HG03442 (cell line): ENCODE measurements at regions not wholly inside any gene's neighbourhood (a gene's known extent, or its start where the extent isn't known, plus 50 kb on each side); places are given as distances from the start of the nearest gene placed in this dataset.
"Not testable (repeated sequence)": the region's sequence is repeated elsewhere in the genome, so short reads cannot be mapped to it uniquely, and the experiment has no call there.

ENCODE experiments used
- ATAC-seq: cut with Tn5 transposase; IDR thresholded peaks from one replicate; pipeline ENCODE4 v1.9.1; 2021; ENCODE audit warnings: mild to moderate bottlenecking, moderate library complexity; ENCODE audit not compliant: unreplicated experiment

DNA sequence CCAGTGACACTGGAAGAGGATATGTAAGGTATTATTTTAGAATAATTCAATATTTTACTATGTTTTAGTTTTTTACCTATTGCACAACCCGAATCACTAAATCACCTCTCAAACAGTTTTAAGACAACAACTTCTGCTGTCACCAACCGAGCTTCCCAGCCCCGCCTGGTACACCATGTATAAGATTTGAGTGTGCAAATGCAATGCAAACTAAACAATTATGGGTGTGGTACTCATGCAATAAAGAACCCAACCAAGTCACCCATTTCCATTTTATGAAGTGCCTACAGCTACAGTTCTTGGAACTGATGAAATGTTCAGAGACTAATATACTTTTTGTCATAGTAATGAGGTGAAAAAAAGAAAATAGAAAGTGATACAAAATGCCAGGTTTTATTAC is 256.2 kb downstream of the TAFA4 start:
- no peak for ATAC-seq

DNA sequence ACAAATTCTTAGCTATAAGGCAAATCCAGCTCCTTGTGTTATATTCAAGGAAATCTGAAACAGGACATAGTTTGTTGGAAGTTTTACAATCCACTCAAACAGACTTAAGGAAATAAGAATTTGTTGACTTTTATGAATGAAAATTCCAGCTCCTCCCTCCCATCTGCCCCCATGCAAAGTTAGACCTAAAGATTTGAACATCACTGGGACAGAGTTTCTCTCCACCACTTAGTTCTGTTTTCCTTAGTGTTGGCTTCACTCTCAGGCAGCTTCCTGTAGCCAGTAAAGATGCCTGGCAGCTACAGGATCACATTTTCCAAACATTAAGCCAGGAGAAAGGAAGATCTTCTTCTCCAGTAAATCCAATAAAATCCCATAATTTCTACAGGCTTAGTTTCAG is 265.0 kb downstream of the TAFA4 start:
- no peak for ATAC-seq

DNA sequence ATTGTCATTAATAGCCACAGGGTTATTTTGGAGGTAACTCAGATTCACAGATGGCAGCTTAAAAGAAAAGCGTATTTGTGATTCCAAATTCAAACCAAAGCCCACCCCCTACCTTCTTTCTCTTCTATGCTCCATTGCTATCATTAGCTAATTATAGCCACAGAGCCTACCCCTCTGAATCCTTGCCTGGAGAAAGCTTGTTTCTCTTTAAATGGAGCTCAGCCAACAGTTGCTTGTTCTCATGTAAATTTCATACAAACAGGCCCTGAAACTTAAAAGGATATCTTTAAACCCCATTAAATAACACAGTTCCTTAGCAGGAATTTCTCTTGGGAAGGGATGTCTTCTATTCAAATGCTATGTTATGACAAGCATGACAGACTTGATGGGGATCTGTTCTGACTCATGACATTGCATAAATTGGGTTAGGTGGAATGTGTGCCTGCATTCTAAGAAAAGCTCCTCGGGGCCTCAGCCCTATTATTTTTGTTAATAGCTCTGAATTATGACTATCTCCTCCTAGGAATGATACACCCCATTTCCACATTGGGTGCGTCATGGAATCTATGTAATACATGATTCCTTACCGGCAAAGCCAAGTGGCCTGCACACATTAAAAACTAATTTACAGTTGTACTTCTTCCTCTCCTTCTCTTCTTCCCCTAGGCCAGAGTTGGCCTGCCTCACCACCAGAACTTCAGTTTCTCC is 265.8 kb downstream of the TAFA4 start:
- ATAC-seq = no peak

DNA sequence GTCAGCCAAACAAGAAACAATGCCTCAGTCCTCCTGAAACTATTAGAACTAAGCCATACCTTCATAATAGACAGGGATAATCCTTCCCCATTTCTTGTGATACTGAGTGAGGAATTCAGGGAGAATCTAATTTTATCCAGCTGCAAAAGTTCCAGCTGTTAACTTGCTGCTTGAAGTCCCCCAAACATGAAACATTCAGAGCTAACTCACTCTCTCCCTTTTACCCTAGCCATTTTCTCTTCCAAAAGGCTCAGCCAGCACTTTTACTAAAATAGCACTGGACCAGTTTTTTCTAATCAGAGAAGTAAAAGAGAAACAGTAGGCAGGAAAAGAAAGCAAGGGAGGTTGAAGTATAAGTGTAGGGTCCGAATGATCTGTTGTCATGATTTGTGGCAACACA is 268.1 kb downstream of the TAFA4 start:
- ATAC-seq = no peak

DNA sequence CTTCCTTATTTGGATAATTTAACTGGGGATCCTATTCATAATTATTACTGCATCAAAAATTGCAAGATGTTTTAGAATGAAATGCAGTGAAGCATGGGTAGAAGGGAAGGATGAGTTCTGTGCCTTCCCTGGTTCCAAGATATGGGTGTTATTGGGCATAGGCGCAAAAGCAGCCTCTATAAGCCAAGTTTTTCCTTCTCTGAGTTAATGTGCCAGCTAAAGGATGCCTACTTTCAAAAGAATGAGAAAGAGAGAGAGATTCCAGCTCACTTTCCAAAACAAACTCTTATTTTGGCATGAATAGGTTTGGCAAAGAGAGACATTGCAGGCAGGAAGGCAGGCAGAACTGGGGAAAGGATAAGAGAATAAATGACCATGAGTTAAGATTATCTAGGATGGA is 270.2 kb downstream of the TAFA4 start:
- no peak for ATAC-seq

DNA sequence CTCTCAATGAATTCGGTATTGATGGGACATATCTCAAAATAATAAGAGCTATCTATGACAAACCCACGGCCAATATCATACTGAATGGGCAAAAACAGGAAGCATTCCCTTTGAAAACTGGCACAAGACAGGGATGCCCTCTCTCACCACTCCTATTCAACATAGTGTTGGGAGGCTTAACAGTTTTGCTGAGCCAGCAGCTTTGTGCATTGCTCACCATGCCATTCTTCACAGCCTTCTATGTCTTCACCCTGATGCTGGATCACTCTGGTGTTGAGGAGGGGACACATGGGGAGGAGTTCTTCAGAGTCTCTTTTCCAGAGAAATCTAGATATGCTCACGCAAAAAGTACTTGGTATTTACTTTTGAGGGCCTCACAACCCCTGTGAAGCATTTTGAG is 281.7 kb downstream of the TAFA4 start:
- ATAC-seq = not testable (repeated sequence)

DNA sequence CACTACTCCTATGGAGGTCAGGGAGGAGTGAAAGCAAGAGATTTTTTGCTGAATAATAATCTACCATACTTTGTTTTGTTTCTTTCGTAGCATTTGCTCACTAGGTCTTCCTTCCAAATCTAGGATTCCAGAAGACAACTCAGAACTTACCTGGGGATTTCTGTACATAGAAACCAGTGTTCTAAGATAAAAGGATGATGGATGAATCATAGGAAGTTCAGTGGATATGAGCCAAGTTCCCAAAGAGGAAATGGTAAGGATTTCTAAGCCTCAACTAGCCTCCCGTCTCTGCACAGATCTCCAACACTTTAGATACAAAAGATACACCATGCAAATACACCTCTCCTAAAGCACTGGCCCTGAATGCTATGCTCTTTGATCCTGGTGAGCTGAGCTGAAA is 283.9 kb downstream of the TAFA4 start:
- no peak for ATAC-seq

DNA sequence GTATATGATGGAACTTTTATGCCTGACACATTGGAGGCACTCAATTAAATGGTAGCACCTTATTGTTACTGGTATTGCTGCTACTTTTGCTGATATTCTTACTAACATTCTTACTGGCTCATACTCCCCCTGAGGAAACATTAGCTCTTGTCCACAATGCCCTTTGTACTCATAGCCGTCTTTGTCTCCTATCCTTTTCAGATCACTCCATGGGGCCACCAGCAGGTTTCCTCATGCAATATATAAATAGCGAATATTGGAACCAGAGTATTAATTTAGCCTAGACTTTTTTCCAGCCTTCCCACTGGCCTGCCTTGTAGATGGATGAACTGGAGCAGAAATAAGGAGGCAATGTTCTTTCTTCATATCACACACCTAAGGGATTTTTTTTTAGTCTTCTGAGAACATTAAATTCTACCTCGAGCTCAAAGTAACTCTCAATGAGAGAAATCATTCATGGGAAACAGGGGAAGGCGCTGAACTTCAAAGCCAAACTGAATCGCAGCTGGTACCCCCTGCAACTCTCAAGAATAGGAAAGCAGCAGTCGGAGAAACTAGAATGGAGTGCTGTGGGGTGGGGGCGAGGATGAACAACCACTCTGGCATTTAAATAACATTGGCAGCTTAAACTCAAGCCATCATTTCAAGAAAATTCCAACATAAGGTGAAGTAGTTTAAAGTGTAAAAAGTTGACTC is 300.3 kb downstream of the TAFA4 start:
- no peak for ATAC-seq

DNA sequence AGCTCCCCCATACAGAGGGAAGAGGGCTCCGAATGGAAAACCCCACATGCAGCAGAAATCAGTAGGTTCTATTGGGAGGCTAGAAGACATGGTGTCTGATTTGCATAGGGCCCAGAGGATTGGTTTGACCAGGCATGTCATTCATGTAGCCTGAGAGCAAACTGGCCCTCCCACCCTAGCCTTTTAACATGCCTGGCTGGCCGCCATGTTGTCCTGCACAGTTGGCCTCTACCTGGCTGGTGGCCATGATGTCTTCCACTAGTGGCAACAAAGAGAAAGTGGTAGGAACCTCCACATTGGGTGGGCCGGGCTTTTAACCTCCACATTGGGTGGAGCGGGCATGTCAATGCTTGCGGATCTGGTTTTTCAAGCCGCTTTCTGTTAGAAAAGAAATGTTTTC is 312.1 kb downstream of the TAFA4 start:
- no peak for ATAC-seq

DNA sequence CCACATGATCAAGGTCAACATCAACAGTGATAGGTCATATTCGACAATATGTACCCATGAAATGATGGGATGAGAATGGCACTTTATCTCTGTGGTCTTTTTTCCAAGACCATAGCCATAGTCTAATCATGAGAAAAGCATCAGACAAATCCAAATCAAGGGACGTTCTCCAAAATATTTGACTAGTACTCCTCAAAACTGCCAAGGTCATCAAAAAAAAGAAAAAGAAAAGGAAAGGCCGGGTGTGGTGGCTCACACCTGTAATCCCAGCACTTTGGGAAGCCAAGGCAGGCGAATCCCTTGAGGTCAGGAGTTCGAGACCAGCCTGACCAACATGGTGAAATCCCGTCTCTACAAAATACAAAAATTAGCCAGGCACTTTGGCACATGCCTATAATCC is 318.3 kb downstream of the TAFA4 start:
- no peak for ATAC-seq

DNA sequence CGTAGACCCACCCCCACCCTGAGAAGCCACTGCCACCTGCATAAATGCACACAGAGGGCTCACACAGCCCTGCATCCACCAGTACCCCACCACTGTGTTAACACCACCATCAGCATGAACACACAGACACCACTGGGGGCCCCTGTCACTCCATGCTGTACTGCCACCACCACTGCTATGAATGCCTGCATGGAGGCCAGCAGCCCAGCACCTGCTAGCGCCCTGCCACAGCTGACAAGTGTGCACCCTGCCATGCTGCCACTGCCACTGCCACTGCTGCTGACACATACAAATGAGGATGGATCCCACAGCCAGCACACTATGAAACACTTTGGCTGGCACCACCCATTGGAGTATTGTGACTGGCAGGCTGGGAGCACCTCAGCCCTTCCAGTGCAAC is 361.0 kb downstream of the TAFA4 start:
- ATAC-seq = no peak

DNA sequence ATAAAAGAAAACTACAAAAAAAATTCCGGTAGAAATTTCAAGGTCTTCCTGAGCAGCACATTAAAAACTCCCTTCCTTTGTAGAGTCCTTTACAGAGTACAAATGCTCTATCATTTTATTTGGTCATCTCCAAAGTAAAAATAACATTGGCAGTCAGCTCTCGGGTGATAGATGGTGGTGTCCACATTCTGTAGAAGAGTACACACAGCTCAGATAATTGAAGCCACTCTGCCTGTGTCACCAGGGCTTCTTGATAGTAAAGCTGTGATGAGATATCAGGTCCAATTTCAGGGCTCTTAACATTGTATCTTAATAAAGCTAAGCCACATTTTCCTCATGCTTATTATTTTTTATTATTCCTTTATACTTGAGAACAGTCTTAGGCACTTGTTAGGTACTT is 371.6 kb downstream of the TAFA4 start:
- no peak for ATAC-seq

DNA sequence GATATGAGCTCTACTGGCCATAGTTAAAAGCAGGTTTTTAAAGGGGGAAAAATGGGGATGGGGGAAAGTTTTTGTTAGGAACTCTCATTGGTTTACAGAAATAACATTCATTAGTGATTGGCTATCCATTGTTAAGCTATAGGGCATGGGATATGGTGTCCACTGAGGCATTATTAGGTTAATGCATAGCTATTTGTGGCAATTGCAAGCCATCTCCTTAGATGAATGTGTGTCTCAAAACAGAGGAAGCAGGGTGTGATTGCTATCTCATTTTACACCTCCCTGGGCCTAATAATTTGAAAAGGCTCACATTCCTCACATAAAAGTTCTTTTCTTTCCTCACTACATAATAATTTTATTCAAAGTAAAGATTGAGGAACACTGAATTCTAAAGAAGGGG is 396.6 kb downstream of the TAFA4 start:
- ATAC-seq = no peak

DNA sequence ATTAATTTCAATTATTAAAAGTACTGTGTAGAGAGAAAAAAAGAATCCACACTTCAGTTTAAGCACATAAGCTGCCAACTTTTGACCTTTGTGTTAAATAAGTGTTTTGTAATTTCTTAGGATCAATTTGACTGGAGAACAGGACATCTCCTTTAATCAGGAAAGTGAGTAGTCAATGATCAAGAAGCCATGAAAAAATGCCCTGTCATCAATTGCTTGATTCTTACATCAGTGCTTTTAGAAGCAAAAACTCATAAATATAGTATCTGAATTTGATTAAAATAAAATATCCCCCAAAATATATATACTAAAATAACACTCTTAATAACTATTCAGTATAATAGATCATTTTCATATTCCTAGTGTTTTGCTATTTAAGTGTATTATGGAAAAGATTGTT is 409.0 kb downstream of the TAFA4 start:
- ATAC-seq = no peak

DNA sequence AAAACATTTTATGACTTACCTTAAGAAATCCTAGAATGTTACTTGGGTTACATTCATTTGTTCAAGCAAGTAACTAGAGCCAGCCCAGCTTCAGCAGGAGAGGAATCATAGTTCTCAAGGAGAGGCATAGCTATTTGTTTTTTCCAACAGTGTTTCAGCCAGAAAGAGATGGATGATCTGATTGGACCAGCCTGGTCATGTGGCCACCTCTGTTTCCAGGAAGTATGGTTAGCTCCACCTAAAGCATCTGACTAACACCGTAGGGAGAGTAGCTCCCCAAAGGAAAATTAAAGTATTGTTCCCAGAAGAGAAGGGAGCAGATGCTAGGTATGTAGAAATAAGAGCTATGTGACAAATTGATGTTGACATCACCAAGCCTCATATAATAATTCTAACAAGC is 417.1 kb downstream of the TAFA4 start:
- no peak for ATAC-seq

DNA sequence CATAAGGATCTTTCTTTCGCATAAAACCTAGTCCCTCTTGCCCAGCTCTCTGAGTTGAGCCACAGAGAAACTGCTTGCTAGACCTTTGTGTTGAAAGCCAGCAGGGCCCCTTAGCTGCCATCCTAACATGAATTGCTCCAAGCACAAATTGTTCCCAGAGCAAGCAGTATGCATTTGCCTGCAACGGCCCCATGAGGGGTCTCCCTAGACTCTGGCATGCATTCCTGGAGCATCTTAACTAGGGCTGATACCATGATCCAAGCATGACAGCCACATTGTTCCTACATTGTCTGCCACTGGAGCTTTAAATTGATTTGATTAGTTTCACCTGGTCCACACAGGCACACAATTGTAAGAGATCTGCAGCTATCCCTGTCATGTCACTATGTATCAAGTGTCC is 428.1 kb downstream of the TAFA4 start:
- ATAC-seq = no peak

DNA sequence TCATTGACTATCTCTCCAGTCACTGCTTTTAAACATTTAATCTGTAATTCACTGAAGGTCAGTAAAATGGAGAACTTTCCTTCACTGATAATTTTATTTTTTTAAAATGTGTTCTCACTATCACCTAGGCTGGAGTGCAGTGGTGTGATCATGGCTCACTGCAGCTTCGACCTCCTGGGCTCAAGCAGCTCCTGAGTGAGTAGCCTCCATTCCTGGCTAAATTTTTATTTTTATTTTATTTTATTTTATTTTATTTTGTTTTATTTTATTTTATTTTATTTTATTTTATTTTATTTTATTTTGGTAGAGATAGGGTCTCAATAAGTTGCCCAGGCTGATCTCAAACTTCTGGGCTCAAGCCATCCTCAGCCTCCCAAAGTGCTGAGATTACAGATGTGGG is 446.5 kb downstream of the TAFA4 start:
- ATAC-seq = not testable (repeated sequence)

DNA sequence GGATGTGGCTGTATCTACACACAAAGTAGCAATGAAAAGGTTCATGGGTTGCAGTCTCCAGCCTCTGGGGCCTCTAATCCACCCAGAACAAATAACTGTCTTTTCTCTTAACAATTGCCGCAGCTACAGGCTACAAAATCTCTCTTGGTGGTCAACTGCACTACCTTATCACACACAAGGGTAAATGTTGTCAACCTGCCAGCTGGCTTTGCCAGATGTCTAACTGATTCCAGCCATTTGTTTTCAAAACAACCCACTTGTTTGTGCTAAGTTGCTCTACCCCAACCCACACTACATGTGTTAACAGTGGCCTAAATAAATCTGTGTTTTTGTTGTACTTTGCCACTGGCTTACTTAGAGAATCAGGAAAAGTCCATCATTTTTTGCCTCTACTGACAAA is 447.3 kb downstream of the TAFA4 start:
- no peak for ATAC-seq

DNA sequence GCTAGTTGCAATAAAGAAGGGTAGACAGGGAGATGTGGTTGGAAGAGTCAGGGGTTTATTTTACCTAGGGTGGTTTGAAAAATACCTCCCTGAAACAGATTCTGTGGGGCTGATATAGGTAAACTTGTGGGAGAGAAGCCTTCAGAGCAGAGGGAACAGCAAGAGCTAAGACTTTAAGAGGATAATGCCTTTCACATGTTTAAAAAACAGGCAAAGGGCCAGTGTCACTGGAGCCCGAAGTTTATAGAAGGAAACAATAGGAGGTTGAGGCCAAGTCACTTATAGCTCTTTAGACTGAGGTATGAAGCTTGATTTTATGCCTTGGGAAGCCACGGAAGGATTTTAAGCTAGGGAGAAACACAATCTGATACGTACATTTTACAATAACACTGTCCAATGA is 448.7 kb downstream of the TAFA4 start:
- ATAC-seq = no peak

DNA sequence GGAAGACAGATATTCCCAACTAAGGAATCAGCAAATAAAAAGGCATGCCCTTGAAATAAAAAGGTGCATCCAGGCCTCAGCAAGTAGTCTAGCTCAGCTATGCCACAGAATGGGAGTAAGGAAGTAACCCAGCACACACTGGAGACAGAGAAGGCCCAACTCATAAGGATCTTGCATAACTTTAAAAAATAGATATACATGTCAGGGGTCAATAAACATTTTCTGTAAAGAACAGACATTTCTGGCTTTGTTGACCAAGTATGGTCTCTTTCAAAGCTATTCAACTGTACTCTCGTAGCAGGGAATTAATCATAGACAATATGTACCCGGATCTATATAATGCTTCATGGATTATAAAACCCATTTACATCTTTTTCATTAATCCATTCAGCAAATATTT is 449.3 kb downstream of the TAFA4 start:
- ATAC-seq = no peak

DNA sequence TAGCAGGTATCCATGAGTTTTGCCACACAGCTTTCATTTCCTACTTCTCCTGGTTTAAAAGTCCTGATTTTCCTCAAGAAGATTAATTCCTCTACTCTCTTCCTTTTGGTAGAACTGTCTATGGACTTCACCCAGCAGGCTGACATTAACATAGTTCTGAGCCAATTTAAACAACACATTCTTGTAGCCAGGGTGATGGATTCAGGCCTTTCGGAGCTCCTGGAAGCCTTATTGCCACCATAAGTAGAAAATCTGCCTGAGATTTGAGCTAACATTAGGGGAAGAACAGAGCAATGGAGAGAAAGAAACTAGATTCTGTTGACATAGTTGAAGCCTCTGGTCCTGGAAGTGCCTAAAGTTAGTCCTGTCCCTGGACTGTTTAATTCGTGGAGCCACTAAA is 449.8 kb downstream of the TAFA4 start:
- no peak for ATAC-seq

DNA sequence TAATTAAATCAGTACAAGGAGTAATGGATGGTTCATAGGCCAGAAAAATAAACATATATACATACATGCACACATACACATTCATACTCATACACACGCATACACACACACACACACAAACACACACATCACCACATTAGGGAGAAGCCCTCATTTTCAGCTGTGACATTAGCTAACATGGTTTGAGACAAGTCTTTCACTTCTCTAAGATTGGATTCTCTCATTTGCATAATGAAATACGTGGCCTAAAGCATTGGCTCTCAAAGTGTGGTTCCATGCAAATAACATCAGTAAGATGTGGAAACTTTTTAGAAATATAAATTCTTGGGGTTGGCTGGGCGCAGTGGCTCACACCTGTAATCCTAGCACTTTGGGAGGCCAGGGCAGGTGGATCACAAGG is 452.6 kb downstream of the TAFA4 start:
- no peak for ATAC-seq
